Stimulated activated CD4-positive, alpha-beta T cell treated with anti-CD3 and anti-CD28 coated beads, Interleukin-1b, Interleukin-23, amount 100 ng/mL, for 24 hours (primary cell): ENCODE measurements at regions not wholly inside any gene's neighbourhood (a gene's known extent, or its start where the extent isn't known, plus 50 kb on each side); places are given as distances from the start of the nearest gene placed in this dataset.
"Not testable (repeated sequence)": the region's sequence is repeated elsewhere in the genome, so short reads cannot be mapped to it uniquely, and the experiment has no call there.

Source experiments
- DNase-seq, 4 experiments: peaks; one replicate each; pipeline ENCODE4 v3.0.0-alpha.2; 2020; ENCODE audit warnings: low read depth in 4 of 4, low spot score in 1 of 4

GRCh38 chr9:87781331-87781730, 55.4 kb downstream of the CTSL start:
- DNase-seq, result no peak

- no peak for DNase-seq
Observed at GRCh38 chr9:87783180-87783579, 57.3 kb downstream of the CTSL start.

GRCh38 chr9:87785315-87785970, 59.5 kb downstream of the CTSL start:
- not testable (repeated sequence) for DNase-seq

- no peak for DNase-seq
Observed at GRCh38 chr9:87786423-87786822, 60.5 kb downstream of the CTSL start.

DNA sequence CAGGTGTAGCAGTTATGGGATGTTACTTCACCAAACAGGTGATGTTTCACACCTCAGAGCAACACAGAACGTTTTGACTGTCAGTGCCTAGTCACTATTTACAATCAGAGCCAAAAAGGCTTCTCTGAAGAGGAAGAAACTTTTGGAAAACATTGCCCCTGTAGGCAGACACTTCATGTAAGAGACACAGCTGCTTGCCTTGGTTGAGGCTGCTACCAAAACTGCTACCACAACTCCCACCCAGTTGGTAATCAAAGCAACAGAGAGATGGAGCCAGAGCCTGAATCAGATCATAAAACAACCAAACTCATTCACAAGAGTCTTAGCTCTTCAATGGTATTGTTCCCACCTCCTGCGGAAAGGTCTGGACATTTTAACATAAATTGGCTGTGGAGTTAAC, 61.0 kb downstream of the CTSL start:
- DNase-seq, result no peak

DNA sequence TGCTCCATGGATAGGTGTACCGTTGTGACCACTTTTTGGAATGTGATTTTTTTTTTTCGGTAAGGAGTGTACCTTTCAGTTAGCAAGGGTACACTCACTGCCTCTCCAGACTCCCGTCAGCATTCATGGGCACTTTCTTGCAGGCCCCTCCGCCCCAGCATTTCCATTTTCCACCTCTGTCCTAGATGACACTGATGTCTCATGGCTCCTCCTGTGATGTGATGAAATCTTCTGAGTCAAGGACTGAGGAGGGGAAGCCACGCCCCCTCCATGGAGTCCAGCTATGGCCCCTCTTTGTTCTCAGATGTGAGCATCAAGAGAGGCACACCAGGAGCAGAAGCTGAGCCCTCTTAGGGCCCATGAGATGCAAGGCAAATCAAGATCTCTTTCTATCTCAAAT, 61.8 kb downstream of the CTSL start:
- no peak for DNase-seq

DNA sequence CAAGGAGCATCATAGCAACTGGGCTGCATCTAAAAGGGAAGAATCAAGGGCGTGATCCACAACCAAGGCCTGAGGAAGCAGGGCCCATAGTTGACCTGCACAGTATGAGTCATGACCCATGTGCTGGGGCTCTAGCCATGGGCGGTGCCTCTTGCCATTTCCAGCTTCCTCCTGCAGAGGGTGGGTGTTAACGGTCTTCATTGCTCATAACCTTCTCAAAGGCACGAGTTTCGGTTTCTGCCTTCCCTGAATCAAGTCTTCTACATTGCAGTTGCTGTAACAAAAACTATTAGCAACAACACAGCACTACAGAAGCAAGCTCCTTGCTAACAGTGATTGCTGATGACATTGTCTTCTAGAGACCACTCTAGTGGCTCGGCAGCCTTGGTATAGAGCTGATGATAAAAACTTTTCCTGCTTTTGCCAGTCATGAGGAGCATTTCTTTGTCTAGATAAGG, 66.9 kb downstream of the CTSL start:
- peak in 2 of 4 experiments; percentile 22 to 37 for DNase-seq

- no peak for DNase-seq
Observed at GRCh38 chr9:87793292-87793691, 67.4 kb downstream of the CTSL start.

DNA sequence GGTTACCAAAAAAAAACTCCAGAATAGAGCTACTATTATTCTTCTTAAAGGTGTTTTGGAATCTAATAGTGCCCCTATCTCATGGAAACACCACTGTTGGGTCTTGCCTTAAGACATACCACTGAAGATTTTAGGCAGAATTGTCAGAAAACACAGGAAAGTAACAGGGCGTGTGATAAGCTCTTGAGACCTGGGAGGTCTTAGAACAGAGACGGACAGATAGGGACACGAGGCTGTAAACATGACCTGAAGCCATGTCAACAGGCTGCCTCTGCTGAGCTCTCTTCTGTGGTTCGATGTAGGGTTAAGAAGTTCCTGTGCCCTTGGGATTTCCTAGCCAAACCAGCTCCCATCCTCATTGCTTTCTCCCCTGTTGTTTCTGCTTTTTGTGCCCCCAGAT, 69.3 kb downstream of the CTSL start:
- no peak for DNase-seq

DNA sequence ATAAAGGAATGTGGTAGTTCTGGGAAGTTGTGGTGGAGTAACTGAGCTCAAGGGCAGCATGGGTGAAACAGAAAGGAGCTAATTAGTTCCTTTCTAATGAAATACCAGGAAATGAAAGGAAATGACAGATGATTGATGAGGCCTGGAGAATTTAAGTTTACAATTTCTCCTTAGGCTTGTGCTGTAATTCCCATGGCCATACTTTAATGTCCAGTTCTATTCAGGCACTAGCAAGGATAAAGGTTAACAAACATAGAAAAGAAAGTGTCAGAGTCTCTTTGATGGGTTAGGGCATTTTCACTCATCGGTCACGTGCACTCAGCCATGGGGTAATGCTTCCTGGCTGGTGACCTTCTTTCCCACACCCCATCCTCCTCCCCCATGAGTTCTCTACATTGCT, 70.3 kb downstream of the CTSL start:
- DNase-seq, result no peak

- DNase-seq, result no peak
Observed at GRCh38 chr9:87798261-87798833, 72.4 kb downstream of the CTSL start.

- no peak for DNase-seq
Observed at GRCh38 chr9:87799503-87799902, 73.6 kb downstream of the CTSL start.

DNA sequence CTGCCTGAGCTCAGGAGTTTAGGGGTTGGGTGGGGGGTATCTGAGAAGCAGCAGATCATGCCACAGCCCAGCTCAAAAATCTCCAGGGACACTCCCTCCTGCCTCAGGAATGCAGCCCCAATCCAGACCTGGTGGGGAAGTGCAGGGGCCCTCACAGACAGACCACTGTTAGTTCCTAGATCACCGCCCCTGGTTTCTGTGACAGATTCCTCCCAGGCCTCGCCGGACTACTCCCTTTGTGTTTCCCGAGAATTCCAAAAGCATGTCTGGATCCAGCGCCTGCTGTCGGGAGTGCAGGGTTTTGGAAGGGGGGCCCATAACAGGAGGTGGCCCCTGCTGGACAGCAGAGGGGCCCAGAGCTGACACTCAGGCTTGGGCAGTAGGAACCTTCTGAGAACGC, 74.5 kb downstream of the CTSL start:
- DNase-seq, result no peak

DNA sequence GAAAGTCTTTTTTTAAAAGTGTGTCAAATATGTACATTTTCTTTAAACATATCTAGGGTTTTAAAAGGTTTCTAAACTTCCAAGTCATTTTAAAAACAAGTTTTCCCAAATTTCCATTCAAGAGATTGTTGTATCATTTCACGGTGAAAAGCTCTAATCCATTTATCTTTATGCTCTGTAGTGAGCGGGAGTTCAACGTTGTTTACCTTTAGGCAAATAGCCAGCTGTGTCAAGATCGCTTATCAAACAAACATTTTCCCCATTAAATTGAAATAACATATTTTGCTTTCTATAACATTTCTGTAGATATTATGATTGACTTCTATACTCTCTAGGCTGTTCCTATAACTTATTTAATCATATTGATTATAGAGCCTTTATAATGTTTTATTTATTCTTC, 75.1 kb downstream of the CTSL start:
- no peak for DNase-seq

- no peak for DNase-seq
Observed at GRCh38 chr9:87803166-87803565, 77.2 kb downstream of the CTSL start.

DNA sequence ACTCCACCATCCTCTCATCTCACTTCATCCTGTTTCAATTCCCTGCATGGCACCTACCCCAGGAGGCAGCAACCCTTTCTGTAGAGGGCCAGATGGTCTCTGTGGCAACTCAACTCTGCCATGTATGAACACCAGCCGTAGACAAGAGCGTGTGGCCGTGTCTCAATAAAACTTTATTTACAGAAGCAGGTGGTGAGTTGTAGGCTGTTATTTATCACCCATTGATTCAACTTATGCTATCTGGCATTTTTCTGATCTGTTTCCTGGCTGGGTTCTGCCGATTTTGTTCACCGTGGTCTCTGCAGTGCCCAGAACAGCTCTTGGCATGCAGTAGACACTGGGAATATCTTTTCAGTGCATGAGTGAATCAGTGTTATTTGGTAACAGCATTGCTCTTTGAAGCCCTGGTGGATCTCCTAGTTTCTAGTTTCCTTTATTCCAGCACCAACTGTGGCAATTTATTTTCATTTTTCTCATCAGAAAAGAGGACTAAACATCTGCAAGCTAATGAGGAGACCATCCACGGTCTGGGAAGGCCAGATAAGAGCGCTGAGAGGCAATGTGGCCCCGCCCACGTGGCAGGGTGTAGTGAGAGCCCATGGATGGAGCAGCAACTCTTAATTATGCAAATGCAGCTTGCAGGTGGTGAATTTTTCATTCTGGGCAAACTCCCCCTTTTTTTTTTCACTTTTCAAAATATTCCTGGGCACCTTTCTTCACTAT, 77.9 kb downstream of the CTSL start:
- DNase-seq, result no peak

DNA sequence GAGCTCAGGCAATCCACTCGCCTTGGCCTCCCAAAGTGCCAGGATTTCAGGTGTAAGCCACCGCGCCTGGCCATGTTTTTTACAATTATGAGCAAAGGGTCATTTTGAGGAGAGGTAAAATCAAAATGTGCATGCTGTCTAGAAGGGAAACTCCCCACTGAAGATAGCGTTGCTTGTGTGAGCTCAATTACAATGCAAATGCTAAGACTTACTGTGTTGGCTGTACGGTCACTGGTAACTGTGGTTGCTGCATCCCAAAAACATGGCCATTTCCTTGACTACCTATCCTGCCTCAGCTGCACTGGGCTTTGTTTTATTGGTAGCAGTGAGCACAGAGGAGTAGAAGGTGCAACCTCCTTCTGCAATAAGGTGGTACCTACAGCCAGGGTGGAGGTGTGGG, 77.4 kb upstream of the SPATA31E1 start:
- DNase-seq, result no peak

- no peak for DNase-seq
Observed at GRCh38 chr9:87810008-87810407, 72.7 kb upstream of the SPATA31E1 start.

DNA sequence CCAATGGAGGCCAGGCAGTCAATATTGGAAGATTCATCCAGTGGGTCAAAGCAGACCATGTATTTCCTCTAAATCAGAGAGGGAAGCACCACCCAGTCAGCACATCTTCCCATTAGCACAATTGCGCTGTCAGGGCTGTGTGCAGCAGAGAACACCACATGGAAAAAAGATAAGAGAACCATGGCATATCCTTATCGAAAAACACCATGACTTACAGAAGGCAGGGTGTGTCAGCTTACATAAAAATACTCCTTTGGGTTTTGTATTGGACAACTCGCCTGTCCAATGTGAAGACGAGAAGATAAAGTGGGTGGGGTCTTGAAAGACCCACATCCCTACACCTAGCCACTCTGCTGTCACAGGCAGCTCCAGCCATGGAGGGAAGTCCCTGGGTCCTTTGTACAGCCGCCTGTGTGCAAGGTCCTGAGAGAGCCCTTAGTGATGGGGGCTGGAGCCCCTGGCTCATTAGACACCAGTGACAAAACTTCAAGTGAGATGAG, 71.9 kb upstream of the SPATA31E1 start:
- DNase-seq, result no peak

GRCh38 chr9:87812375-87813118, 70.1 kb upstream of the SPATA31E1 start:
- peak in 3 of 4 experiments; percentile 5 to 42 (median 31) for DNase-seq

DNA sequence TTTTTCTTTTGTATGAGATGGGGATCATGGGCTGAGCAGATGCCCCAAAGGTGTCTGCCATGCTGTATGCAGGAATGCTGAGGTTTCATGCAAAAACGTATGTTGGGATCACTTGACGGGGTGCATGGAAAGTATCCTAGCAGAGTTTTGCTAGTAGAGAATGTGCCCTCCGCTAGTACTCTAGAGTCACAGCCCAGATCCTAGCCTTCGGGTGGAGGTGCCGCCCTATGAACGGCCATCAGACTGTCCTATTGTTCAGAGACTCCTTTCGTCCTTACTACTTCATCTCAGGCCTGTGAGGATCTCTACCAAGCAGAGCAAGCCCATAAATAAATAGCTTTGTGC, 69.6 kb upstream of the SPATA31E1 start:
- no peak for DNase-seq

DNA sequence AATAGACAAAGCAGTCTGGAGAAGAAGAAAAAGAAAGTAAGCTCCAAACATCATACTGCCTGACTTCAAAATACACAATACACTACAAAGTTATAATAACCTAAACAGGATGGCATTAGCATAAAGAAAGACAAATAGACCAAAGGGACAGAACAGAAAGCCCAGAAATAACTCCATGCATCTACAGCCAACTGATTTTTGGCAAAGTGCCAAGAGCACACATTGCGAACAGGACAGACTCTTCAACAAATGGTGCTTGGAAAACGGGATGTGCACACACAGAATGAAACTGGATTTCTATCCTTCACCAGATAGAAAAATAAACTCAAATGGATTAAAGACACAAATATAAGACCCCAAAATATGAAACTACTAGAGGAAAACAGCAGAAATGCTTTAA, 66.6 kb upstream of the SPATA31E1 start:
- no peak for DNase-seq
